ENCODE measurements at regions not wholly inside any gene's neighbourhood (a gene's known extent, or its start where the extent isn't known, plus 50 kb on each side); places are given as distances from the start of the nearest gene placed in this dataset.

DNA sequence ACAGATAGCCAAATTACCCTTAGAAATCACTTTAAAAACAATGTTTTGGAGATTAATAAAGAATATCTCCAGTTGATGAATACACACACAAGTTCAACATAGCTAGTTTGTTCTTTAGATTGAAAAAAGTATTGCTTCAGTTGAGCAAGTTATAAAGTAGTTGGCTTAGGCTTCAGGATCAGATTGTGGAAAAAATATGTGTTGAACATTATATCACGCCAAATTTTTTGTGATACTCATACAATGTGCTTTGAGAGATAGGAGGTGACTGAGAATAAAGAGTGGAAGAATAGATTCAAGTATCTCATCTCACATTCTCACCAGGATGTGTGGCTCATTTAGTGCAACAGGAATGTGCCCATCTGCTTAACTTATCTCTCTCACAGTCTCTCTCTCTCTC is 553.3 kb downstream of the HTR7 start:
- Histone ChIP-seq H3K9ac (ENCODE audit: insufficient read length) (no peak overlapping the region), H3K36me3 (ENCODE audit: insufficient read depth, low read length) (no peaks in the 10 kb centered on the region), H3K27ac (no peak overlapping the region), H3K9me3 (ENCODE audit: low read depth, low read length) (no peaks in the 10 kb centered on the region), H3K4me3 (no peak overlapping the region)
- DNase-seq (ENCODE audit: low read depth, low spot score), result no peak
- no peak for TF ChIP-seq FOXP2 (optimal IDR thresholded peaks at IDR 0.05; ENCODE audit: control extremely low read depth, extremely low read length, insufficient read depth)

DNA sequence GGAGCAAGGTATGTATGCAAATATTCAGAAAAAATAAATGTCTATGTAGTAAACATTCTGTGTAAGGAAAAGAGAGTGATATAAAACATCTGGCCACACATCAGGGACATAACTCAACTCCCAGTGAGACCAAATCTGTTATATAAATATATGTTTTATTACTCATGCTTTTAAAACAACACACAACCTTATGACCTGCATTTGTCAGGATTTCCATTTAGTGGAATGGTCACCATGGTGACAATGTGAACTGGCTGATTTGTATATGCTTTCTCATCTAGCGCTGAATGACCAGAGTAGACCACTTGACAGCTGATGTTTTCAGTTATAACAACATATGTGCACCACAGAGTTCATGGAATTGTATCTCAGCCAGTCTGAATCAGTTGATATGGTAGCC is 551.7 kb downstream of the HTR7 start:
- Histone ChIP-seq H3K9me3 (ENCODE audit: low read depth, low read length) (no peaks in the 10 kb centered on the region), H3K9ac (ENCODE audit: insufficient read length) (no peak overlapping the region), H3K4me3 (no peak overlapping the region), H3K36me3 (ENCODE audit: insufficient read depth, low read length) (no peaks in the 10 kb centered on the region), H3K27ac (no peak overlapping the region)
- TF ChIP-seq EZH2 (IDR thresholded peaks at IDR 0.05) (no peak), FOXP2 (optimal IDR thresholded peaks at IDR 0.05; ENCODE audit: control extremely low read depth, extremely low read length, insufficient read depth) (no peak)
- DNase-seq (ENCODE audit: low read depth, low spot score), result no peak

DNA sequence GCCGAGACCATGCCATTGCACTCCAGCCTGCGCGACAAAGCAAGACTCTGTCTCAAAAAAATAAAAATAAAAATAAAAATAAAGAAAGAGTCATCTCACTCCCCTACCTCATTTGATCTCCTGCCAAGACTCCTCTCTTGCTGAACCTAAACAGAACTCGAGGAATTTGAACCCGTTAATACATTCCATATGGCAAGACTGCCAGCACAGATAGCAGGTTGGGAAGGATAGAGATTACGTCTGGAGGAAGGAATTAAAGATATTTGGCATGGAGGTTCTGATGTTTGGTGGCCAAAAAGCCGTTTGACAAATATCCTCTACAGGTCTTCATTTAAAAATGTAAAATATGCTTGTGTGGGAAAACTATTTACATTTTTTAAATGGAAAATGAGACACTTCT is 549.6 kb downstream of the HTR7 start:
- no peak overlapping the region for H3K27ac ChIP-seq
- no peaks in the 10 kb centered on the region for H3K36me3 ChIP-seq (ENCODE audit: insufficient read depth, low read length)

DNA sequence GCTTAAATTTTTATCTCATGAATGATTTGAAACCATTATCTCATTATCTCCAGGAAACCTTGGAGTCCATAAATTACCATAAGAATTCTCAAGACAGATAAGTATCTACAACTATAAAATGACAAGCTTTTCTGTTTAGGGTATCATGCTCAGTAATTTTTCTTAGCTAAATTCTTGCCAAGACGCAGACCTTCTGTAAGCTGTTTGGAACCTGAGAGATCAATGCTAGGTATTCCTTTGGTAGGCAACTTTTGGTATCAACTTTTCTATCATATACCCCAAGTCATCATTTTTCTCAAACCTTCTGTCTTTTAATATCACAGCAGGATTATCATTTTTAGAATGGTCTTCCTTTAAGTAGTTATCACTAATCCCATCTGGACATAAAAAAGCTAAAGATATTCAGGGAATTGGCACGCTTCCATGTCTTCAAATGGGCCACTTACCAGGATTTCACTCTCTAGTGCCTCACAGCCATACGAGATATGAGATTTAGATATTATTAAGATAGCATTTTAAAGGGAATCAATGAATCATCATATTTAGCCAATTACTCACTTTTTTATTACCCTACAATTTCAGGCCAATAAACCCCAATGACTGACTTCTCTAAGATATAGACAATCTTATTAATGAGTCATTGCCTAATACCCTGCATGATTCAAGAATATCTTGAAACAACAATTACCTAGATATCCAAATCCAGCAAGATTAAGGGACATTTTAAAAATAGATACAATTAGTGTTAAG is 544.1 kb downstream of the HTR7 start:
- no peaks in the 10 kb centered on the region for H3K36me3 ChIP-seq (ENCODE audit: insufficient read depth, low read length)
- H3K9ac ChIP-seq (ENCODE audit: insufficient read length), result no peak overlapping the region
- no peak overlapping the region for H3K4me3 ChIP-seq
- H3K9me3 ChIP-seq (ENCODE audit: low read depth, low read length), result no peaks in the 10 kb centered on the region
- DNase-seq (ENCODE audit: low read depth, low spot score), result no peak
- TF ChIP-seq FOXP2 (optimal IDR thresholded peaks at IDR 0.05; ENCODE audit: control extremely low read depth, extremely low read length, insufficient read depth) (no peak), EZH2 (IDR thresholded peaks at IDR 0.05) (no peak), POLR2AphosphoS5 (IDR thresholded peaks at IDR 0.05; ENCODE audit: borderline replicate concordance, low read depth, low read length) (no peak)
- H3K27ac ChIP-seq, result no peak overlapping the region

More for the DNA sequence above, 549.6 kb downstream of the HTR7 start:
- H3K4me3 ChIP-seq, result no peak overlapping the region
- no peak overlapping the region for H3K9ac ChIP-seq (ENCODE audit: insufficient read length)
- no peaks in the 10 kb centered on the region for H3K9me3 ChIP-seq (ENCODE audit: low read depth, low read length)
- TF ChIP-seq FOXP2 (optimal IDR thresholded peaks at IDR 0.05; ENCODE audit: control extremely low read depth, extremely low read length, insufficient read depth) (no peak), POLR2AphosphoS5 (IDR thresholded peaks at IDR 0.05; ENCODE audit: borderline replicate concordance, low read depth, low read length) (no peak), EZH2 (IDR thresholded peaks at IDR 0.05) (no peak)
- no peak for DNase-seq (ENCODE audit: low read depth, low spot score)

DNA sequence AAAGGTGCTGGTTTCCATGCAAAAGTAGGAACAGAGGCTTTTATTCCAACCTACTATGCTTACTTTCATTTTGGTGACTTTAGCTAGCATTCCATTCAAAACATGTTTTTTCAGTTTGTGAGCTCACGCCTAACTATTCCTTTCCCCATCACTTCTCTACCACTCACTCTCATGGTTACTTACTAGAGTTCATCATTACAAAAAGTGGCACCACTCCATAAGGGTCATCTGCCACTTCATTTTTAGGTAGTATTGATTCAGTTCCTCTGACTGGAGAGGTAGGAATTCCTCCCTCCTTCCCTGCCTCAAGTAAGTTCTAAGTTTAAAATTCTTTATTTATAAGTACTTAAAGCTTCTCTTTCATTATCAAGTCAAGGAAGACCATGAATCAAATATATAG is 543.1 kb downstream of the HTR7 start:
- Histone ChIP-seq H3K9ac (ENCODE audit: insufficient read length) (no peak overlapping the region), H3K4me3 (no peak overlapping the region)
- TF ChIP-seq FOXP2 (optimal IDR thresholded peaks at IDR 0.05; ENCODE audit: control extremely low read depth, extremely low read length, insufficient read depth), result no peak
- TF ChIP-seq POLR2AphosphoS5 (IDR thresholded peaks at IDR 0.05; ENCODE audit: borderline replicate concordance, low read depth, low read length), result no peak
- TF ChIP-seq EZH2 (IDR thresholded peaks at IDR 0.05), result no peak

DNA sequence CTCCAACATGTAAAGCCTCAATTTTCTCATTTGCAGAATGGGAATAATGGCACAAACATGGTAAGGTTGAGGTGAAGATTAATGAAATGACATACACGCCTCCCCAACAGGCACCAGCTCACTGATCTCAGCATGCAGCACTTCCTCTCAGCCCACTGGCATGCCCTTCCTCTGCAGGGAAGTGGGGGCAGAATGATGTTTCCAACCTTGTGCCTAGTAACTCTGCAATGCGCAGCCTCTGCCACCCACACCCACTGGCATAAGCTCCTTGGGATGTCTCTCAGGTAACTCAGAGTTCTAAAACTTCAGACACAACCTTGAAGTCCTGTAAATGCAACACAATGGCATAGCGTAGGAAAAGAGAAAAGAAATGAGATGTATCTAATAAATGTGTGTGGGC is 540.7 kb downstream of the HTR7 start:
- Histone ChIP-seq H3K9me3 (ENCODE audit: low read depth, low read length) (no peaks in the 10 kb centered on the region), H3K27ac (no peak overlapping the region), H3K4me3 (no peak overlapping the region), H3K36me3 (ENCODE audit: insufficient read depth, low read length) (no peaks in the 10 kb centered on the region), H3K9ac (ENCODE audit: insufficient read length) (no peak overlapping the region)
- TF ChIP-seq POLR2AphosphoS5 (IDR thresholded peaks at IDR 0.05; ENCODE audit: borderline replicate concordance, low read depth, low read length) (no peak), FOXP2 (optimal IDR thresholded peaks at IDR 0.05; ENCODE audit: control extremely low read depth, extremely low read length, insufficient read depth) (no peak)
- no peak for DNase-seq (ENCODE audit: low read depth, low spot score)

More for the DNA sequence above, 543.1 kb downstream of the HTR7 start:
- H3K9me3 ChIP-seq (ENCODE audit: low read depth, low read length), result no peaks in the 10 kb centered on the region
- DNase-seq (ENCODE audit: low read depth, low spot score), result no peak
- no peak overlapping the region for H3K27ac ChIP-seq
- no peaks in the 10 kb centered on the region for H3K36me3 ChIP-seq (ENCODE audit: insufficient read depth, low read length)

DNA sequence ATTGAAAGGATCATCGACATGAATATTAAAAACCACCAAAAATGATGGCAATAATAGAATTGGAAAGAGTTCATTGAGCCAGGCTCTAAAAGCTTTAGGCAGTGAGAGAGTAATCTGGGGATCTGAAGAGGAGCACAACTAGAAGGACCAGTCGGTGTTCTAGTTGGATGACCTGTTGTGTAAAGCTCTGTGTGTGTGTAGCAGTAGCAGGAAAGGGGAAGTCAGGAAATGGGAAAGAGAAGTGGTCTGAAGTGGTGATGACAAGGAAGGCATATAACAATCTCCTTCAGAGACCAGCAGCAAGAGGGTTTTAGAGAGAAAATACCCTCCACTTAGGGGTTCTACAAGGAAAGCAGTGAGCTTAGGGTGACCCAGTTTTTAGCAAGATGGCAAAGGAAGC is 539.2 kb downstream of the HTR7 start:
- Histone ChIP-seq H3K27ac (no peak overlapping the region), H3K36me3 (ENCODE audit: insufficient read depth, low read length) (no peaks in the 10 kb centered on the region), H3K9ac (ENCODE audit: insufficient read length) (no peak overlapping the region), H3K9me3 (ENCODE audit: low read depth, low read length) (no peaks in the 10 kb centered on the region), H3K4me3 (no peak overlapping the region)
- no peak for DNase-seq (ENCODE audit: low read depth, low spot score)
- TF ChIP-seq POLR2AphosphoS5 (IDR thresholded peaks at IDR 0.05; ENCODE audit: borderline replicate concordance, low read depth, low read length) (no peak), FOXP2 (optimal IDR thresholded peaks at IDR 0.05; ENCODE audit: control extremely low read depth, extremely low read length, insufficient read depth) (no peak), EZH2 (IDR thresholded peaks at IDR 0.05) (no peak)

DNA sequence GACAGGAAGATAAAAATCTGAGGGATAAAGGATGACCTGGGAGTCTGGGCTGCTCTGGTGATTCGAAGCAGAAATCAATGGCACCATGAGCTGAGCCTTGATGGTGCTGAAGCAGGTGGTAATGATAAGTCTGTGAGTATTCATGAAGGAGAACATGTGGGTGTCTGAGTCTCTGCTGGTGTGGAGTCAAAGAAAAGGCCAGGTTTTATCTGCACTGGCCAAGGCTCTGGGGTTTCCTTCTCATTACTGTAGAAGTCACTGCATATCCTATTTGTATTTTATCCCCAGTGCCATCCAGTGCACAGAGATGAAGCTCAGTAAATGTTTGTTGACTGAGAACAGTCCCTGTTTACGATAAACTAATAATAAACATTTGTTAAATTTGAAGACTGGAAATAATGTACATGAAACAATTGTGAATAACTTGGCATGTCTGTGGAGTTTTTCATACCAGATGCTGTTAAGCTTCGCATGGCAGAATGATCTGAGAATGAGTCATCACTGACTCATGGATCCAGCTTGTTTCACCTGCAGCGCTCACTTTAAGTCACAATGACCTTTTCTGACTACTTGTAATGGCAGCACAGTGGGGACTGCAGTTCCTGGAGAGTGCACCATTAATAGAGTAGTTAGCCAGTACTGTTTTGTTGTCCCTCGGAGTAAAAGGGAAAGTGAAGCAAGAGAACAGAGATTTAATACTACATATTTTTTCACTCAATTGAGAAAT is 538.5 kb downstream of the HTR7 start:
- Histone ChIP-seq H3K36me3 (ENCODE audit: insufficient read depth, low read length) (no peaks in the 10 kb centered on the region), H3K9ac (ENCODE audit: insufficient read length) (no peak overlapping the region), H3K4me3 (no peak overlapping the region), H3K27ac (no peak overlapping the region), H3K9me3 (ENCODE audit: low read depth, low read length) (no peaks in the 10 kb centered on the region)
- DNase-seq (ENCODE audit: low read depth, low spot score), result no peak
- TF ChIP-seq POLR2AphosphoS5 (IDR thresholded peaks at IDR 0.05; ENCODE audit: borderline replicate concordance, low read depth, low read length) (no peak), EZH2 (IDR thresholded peaks at IDR 0.05) (no peak), FOXP2 (optimal IDR thresholded peaks at IDR 0.05; ENCODE audit: control extremely low read depth, extremely low read length, insufficient read depth) (no peak)
